Pancreas (tissue), 10 donors: ENCODE measurements at regions not wholly inside any gene's neighbourhood (a gene's known extent, or its start where the extent isn't known, plus 50 kb on each side); places are given as distances from the start of the nearest gene placed in this dataset.

Experiments
- ATAC-seq, 4 donors: fragments of 200-7000 bp; cut with Tn5 transposase; one replicate each; pipeline versions ENCODE4 v1.8.0 to v1.9.1; 2020; ENCODE audit warnings: mild to moderate bottlenecking in 4 of 4, moderate library complexity in 4 of 4
- DNase-seq, 6 donors: peaks; one replicate each; pipeline ENCODE4 v3.0.0-alpha.2; 2020
- FAIRE-seq: peaks from 2 replicates; lab custom pipeline; 2012; peaks lifted over from hg19 to GRCh38; lab: Jason Lieb, UNC
- H3K27ac ChIP-seq, 4 donors: fragments of 200-600 bp; sonication (generic); 1 replicate in 3 of 4; 2 replicates in 1 of 4; pipeline versions ENCODE4 v1.5.0 to v1.8.0; 2020
- H3K27me3 ChIP-seq, 4 donors: fragments of 200-600 bp; one replicate each; pipeline ENCODE4 v1.8.0; 2021
- H3K36me3 ChIP-seq, 3 donors: fragments of 200-600 bp; sonication (generic) in 1 of 3; one replicate each; pipeline versions ENCODE4 v1.5.0 to v1.8.0; 2020 to 2021
- H3K4me1 ChIP-seq, 3 donors: fragments of 200-600 bp; one replicate each; pipeline ENCODE4 v1.8.0; 2021
- H3K4me3 ChIP-seq, 4 donors: fragments of 200-600 bp; sonication (generic) in 2 of 4; one replicate each; pipeline versions ENCODE4 v1.5.0 to v1.8.0; 2020 to 2021
- H3K9me3 ChIP-seq, 4 donors: fragments of 200-600 bp; one replicate each; pipeline ENCODE4 v1.8.0; 2021
- CTCF ChIP-seq, 4 donors: fragments of 200-600 bp; sonication (generic) in 3 of 4; IDR thresholded peaks; one replicate each; pipeline versions ENCODE4 v1.5.0 to v1.8.0; 2021; ENCODE audit warnings: antibody characterized with exemption in 4 of 4
- WGBS, 2 donors: extraction: QIAGEN DNeasy Blood & Tissue Kit; methylation state at CpG; one replicate each; pipeline ENCODE4 v1.1.7; 2013; 5-methylcytosine and 5-hydroxymethylcytosine counted together
- intact Hi-C, 3 donors: fragments of 100-400 bp; cut with DNase I; formaldehyde crosslinking; loops; one replicate each; pipeline versions ENCODE4 v1.11.1 to v1.14.2; 2022
- donor health status: healthy with polysubstance abuse.
- donor health status: DM: no; HTN: no; CAD: no; lungs with moderate emphysema.
- donor health status: DM: no; HTN: no; CAD: no.
- donor health status: control.
- donor health status: control.
- donor health status: Bipolar disorder and iron deficiency.
- donor health status: DM: yes; HTN: yes; CAD: no.
- donor health status: DM: no; HTN: no; CAD: no.
- donor health status: DM: no; HTN: no; CAD: no.
- donor health status: DM: yes; HTN: yes; CAD: no.

DNA sequence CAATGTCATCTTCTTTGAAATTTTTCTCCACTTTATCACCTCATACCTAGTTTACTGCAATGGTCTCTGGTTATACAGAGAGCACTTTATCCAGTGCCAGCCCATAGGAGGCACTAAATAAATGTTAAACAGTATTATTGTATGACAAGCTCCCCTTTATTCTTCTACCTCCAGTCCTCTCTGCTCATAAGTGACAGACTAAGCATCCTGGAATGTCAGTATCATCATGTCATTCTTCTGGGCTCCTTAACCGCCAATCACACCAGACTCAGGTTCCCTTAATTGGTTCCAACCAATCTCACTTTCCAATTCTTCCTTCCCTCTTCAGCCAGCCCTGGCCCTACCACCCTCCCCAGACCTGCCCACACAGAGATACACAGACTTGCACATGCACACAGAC lies 93.1 kb downstream of the RPL27A start:
- Histone ChIP-seq H3K36me3 (no peaks in the 10 kb centered on the region), H3K4me1 (peaks cover 9 to 35% (median 23%) of the 10 kb centered on the region in 3 donors), H3K27me3 (no peaks in the 10 kb centered on the region), H3K27ac (peak overlapping the region in 1 of 4 donors; percentile 13), H3K9me3 (no peaks in the 10 kb centered on the region), H3K4me3 (no peak overlapping the region)
- ATAC-seq (peak in 1 of 4 donors; percentile 23), FAIRE-seq (no peak), DNase-seq (no peak)
- 97 to 100% methylated on average over 1 of the region's 1 CpG for WGBS, 2 donors
- intact Hi-C loops: no loop called here
- TF ChIP-seq CTCF (IDR thresholded peaks at IDR 0.05): no peak

GRCh38 chr11:8776209-8776608 lies 93.6 kb downstream of the RPL27A start:
- H3K27ac ChIP-seq: no peak overlapping the region
- no peaks in the 10 kb centered on the region for H3K27me3 ChIP-seq
- no peaks in the 10 kb centered on the region for H3K36me3 ChIP-seq
- ATAC-seq: peak; percentile 24 to 58 (median 47)
- no peaks in the 10 kb centered on the region for H3K9me3 ChIP-seq
- H3K4me3 ChIP-seq: no peak overlapping the region
- TF ChIP-seq CTCF (IDR thresholded peaks at IDR 0.05): no peak
- peak in 3 of 6 donors; percentile 15 to 50 (median 41) for DNase-seq
- H3K4me1 ChIP-seq: peaks cover 9 to 35% (median 23%) of the 10 kb centered on the region in 3 donors
- FAIRE-seq: no peak
- intact Hi-C loops: no loop called here
- 73 to 82% methylated on average over 3 of the region's 3 CpGs for WGBS, 2 donors

GRCh38 chr11:8777907-8778767 lies 95.5 kb downstream of the RPL27A start:
- WGBS, 2 donors: 47 to 69% methylated on average over 8 of the region's 8 CpGs
- H3K27me3 ChIP-seq: no peaks in the 10 kb centered on the region
- H3K36me3 ChIP-seq: no peaks in the 10 kb centered on the region
- FAIRE-seq (no peak), DNase-seq (peak in 4 of 6 donors; percentile 16 to 54 (median 46)), ATAC-seq (peak; percentile 27 to 61 (median 58))
- H3K4me3 ChIP-seq: no peak overlapping the region
- peak overlapping the region in 2 of 4 donors; percentile 6 to 25 for H3K27ac ChIP-seq
- no peaks in the 10 kb centered on the region for H3K9me3 ChIP-seq
- H3K4me1 ChIP-seq: peaks cover 9 to 35% (median 23%) of the 10 kb centered on the region in 3 donors
- intact Hi-C loops: no loop called here
- TF ChIP-seq CTCF (IDR thresholded peaks at IDR 0.05): no peak

- WGBS, 2 donors: 60 to 67% methylated on average over 4 of the region's 4 CpGs
- H3K27ac ChIP-seq: peak overlapping the region in 1 of 4 donors; percentile 25
These were observed 96.5 kb downstream of the RPL27A start for GRCh38 chr11:8779107-8779506.

More at GRCh38 chr11:8779107-8779506, 96.5 kb downstream of the RPL27A start:
- Histone ChIP-seq H3K36me3 (no peaks in the 10 kb centered on the region), H3K27me3 (no peaks in the 10 kb centered on the region), H3K4me1 (peaks cover 9 to 33% (median 22%) of the 10 kb centered on the region in 3 donors), H3K4me3 (no peak overlapping the region), H3K9me3 (no peaks in the 10 kb centered on the region)
- intact Hi-C loops: no loop called here
- TF ChIP-seq CTCF (IDR thresholded peaks at IDR 0.05): no peak
- ATAC-seq: no peak
- DNase-seq: no peak
- FAIRE-seq: no peak
